SK-N-SH (cell line): ENCODE measurements at regions not wholly inside any gene's neighbourhood (a gene's known extent, or its start where the extent isn't known, plus 50 kb on each side); places are given as distances from the start of the nearest gene placed in this dataset.

Experiments used
- CTCF ChIA-PET: fragments of 300-600, 350-600 bp; formaldehyde crosslinking; extraction: SDS; loops from one replicate; lab custom pipeline; 2021; lab: Yijun Ruan, JAX
- POLR2A ChIA-PET: fragments of 350-600 bp; sonication (Branson Sonifier 250); formaldehyde crosslinking; extraction: SDS; loops from one replicate; lab custom pipeline; 2020; ENCODE audit warnings: antibody characterized with exemption, inconsistent platforms; lab: Yijun Ruan, JAX
- DNase-seq: peaks from one replicate; pipeline ENCODE4 v3.0.0; 2012
- H2AFZ ChIP-seq: fragments of 200-600 bp; sonication (generic); 2 replicates; pipeline ENCODE4 v1.8.1; 2016; ENCODE audit warnings: antibody characterized with exemption, mild to moderate bottlenecking, low read depth
- H3F3A ChIP-seq: fragments of 200-600 bp; sonication (generic); replicated peaks from 2 replicates; pipeline ENCODE3; 2016; ENCODE audit warnings: antibody characterized with exemption, mild to moderate bottlenecking; ENCODE audit not compliant: insufficient read depth
- H3K27ac ChIP-seq, 2 experiments: fragments of 200-500 bp in 1 of 2; fragments of 200-600 bp in 1 of 2; sonication (Bioruptor generic) in 1 of 2; sonication (generic), shearing (Covaris generic) in 1 of 2; 2 replicates each; pipeline versions ENCODE4 v1.5.1 to v1.6.1; 2014 to 2016; ENCODE audit warnings: low read depth in 2 of 2, inconsistent platforms in 1 of 2, low read length in 1 of 2, mild to moderate bottlenecking in 1 of 2, mixed read lengths in 1 of 2
- H3K27me3 ChIP-seq: fragments of 200-600 bp; sonication (generic), shearing (Covaris generic); 2 replicates; pipeline ENCODE4 v1.6.1; 2016; ENCODE audit warnings: mixed run types; ENCODE audit not compliant: insufficient read depth
- H3K36me3 ChIP-seq, 2 experiments: fragments of 200-500 bp in 1 of 2; fragments of 200-600 bp in 1 of 2; sonication (Bioruptor generic) in 1 of 2; sonication (generic) in 1 of 2; replicated peaks in 1 of 2; 2 replicates each; pipeline versions ENCODE3 to v1.5.1; 2014 to 2016; ENCODE audit warnings: low read length in 1 of 2, mild to moderate bottlenecking in 1 of 2; ENCODE audit not compliant: insufficient read depth in 2 of 2, control insufficient read depth in 1 of 2
- H3K4me1 ChIP-seq, 2 experiments: fragments of 200-500 bp in 1 of 2; fragments of 200-600 bp in 1 of 2; sonication (Bioruptor generic) in 1 of 2; sonication (generic), shearing (Covaris generic) in 1 of 2; 2 replicates each; pipeline versions ENCODE4 v1.5.1 to v1.6.1; 2014 to 2016; ENCODE audit warnings: low read depth in 1 of 2, low read length in 1 of 2, mixed run types in 1 of 2; ENCODE audit not compliant: insufficient read depth in 2 of 2, control insufficient read depth in 1 of 2
- H3K4me2 ChIP-seq: fragments of 200-600 bp; sonication (generic), shearing (Covaris generic); 2 replicates; pipeline ENCODE4 v1.6.1; 2017; ENCODE audit warnings: mixed run types
- H3K4me3 ChIP-seq, 2 experiments: fragments of 200-500 bp in 1 of 2; fragments of 200-600 bp in 1 of 2; sonication (Bioruptor generic) in 1 of 2; sonication (generic), shearing (Covaris generic) in 1 of 2; 2 replicates each; pipeline versions ENCODE4 v1.5.1 to v1.8.1; 2014 to 2016; ENCODE audit warnings: low read depth in 2 of 2, inconsistent platforms in 1 of 2, low read length in 1 of 2, mild to moderate bottlenecking in 1 of 2, mixed read lengths in 1 of 2, moderate library complexity in 1 of 2
- H3K79me2 ChIP-seq: fragments of 200-600 bp; sonication (generic); 2 replicates; pipeline ENCODE4 v1.8.1; 2017; ENCODE audit warnings: mild to moderate bottlenecking; ENCODE audit not compliant: insufficient read depth
- H3K9ac ChIP-seq: fragments of 200-600 bp; sonication (generic); 2 replicates; pipeline ENCODE4 v1.6.1; 2017; ENCODE audit warnings: mixed run types
- H3K9me2 ChIP-seq: fragments of 200-600 bp; sonication (generic); 2 replicates; pipeline ENCODE4 v1.6.1; 2017; ENCODE audit warnings: mixed run types
- H3K9me3 ChIP-seq: fragments of 200-600 bp; sonication (generic); 2 replicates; pipeline ENCODE4 v1.6.1; 2017; ENCODE audit warnings: mixed run types, mild to moderate bottlenecking, moderate library complexity
- H4K20me1 ChIP-seq: fragments of 200-600 bp; sonication (generic); 2 replicates; pipeline ENCODE4 v1.6.1; 2017; ENCODE audit warnings: mild to moderate bottlenecking, mixed run types; ENCODE audit not compliant: insufficient read depth
- CTCF ChIP-seq: fragments of 200-600 bp; sonication (generic); IDR thresholded peaks from 2 replicates; pipeline ENCODE4 v1.6.1; 2017; ENCODE audit warnings: antibody characterized with exemption, mild to moderate bottlenecking, moderate library complexity
- ELF1 ChIP-seq: IDR thresholded peaks from 2 replicates; pipeline ENCODE4 v1.4.0; 2012
- EP300 ChIP-seq, 2 experiments: IDR thresholded peaks; 2 replicates each; pipeline versions ENCODE4 v1.4.0 to v1.6.1; 2012; ENCODE audit warnings: borderline replicate concordance in 1 of 2, low read depth in 1 of 2, low read length in 1 of 2
- EZH2phosphoT487 ChIP-seq: fragments of 200-600 bp; sonication (generic); IDR thresholded peaks from 2 replicates; pipeline ENCODE4 v1.6.1; 2017; ENCODE audit warnings: low read depth, mixed run types, mild to moderate bottlenecking, antibody characterized with exemption, moderate library complexity, borderline replicate concordance
- FOXJ3 ChIP-seq: sonication (generic); formaldehyde crosslinking; IDR thresholded peaks from 2 replicates; pipeline ENCODE4 v1.5.1; 2020; ENCODE audit warnings: mild to moderate bottlenecking, missing genetic modification reagents
- GABPA ChIP-seq: IDR thresholded peaks from 2 replicates; pipeline ENCODE4 v1.4.0; 2012; ENCODE audit warnings: low read depth, mild to moderate bottlenecking
- IRF3 ChIP-seq: fragments of 150-350 bp; IDR thresholded peaks from 2 replicates; pipeline ENCODE4 v1.6.1; 2016; ENCODE audit warnings: mild to moderate bottlenecking, low read depth, low read length
- JUND ChIP-seq: IDR thresholded peaks from 2 replicates; pipeline ENCODE4 v1.4.0; 2012
- MAX ChIP-seq: IDR thresholded peaks from 2 replicates; pipeline ENCODE4 v1.4.0; 2012; ENCODE audit warnings: low read depth
- MEF2A ChIP-seq: IDR thresholded peaks from 2 replicates; pipeline ENCODE4 v1.4.0; 2012; ENCODE audit warnings: low read depth, borderline replicate concordance
- MXI1 ChIP-seq: IDR thresholded peaks from 2 replicates; pipeline ENCODE4 v1.6.1; 2012; ENCODE audit warnings: mild to moderate bottlenecking, low read depth, low read length, improper control_type of control experiment
- NFIC ChIP-seq: IDR thresholded peaks from 2 replicates; pipeline ENCODE4 v1.4.0; 2012; ENCODE audit warnings: borderline replicate concordance
- POLR2AphosphoS5 ChIP-seq: IDR thresholded peaks from 2 replicates; pipeline ENCODE4 v1.6.1; 2012; ENCODE audit warnings: low read depth, low read length
- RAD21 ChIP-seq: IDR thresholded peaks from 2 replicates; pipeline ENCODE4 v1.6.1; 2012; ENCODE audit warnings: mild to moderate bottlenecking, low read length
- RFX5 ChIP-seq: IDR thresholded peaks from 2 replicates; pipeline ENCODE4 v1.6.1; 2012; ENCODE audit warnings: mild to moderate bottlenecking, improper control_type of control experiment, low read length
- RXRA ChIP-seq: IDR thresholded peaks from 2 replicates; pipeline ENCODE4 v1.4.0; 2012; ENCODE audit warnings: low read depth, mild to moderate bottlenecking, borderline replicate concordance
- SMC3 ChIP-seq: IDR thresholded peaks from 2 replicates; pipeline ENCODE4 v1.6.1; 2012; ENCODE audit warnings: low read depth, low read length, improper control_type of control experiment
- TAF1 ChIP-seq: IDR thresholded peaks from 2 replicates; pipeline ENCODE4 v1.6.1; 2012; ENCODE audit warnings: low read depth, mild to moderate bottlenecking, low read length, moderate library complexity, borderline replicate concordance
- USF2 ChIP-seq: fragments of 150-350 bp; IDR thresholded peaks from 2 replicates; pipeline ENCODE4 v1.6.1; 2017; ENCODE audit warnings: antibody characterized with exemption, low read length, low read depth, borderline replicate concordance
- YY1 ChIP-seq: IDR thresholded peaks from 2 replicates; pipeline ENCODE4 v1.4.0; 2012; ENCODE audit warnings: low read depth, mild to moderate bottlenecking
- WGBS: methylation state at CpG from one replicate; pipeline ENCODE4 v1.1.6; 2017; ENCODE audit warnings: low lambda C conversion rate; 5-methylcytosine and 5-hydroxymethylcytosine counted together

- no peak for DNase-seq
- TF ChIP-seq USF2 (no peak), FOXJ3 (CRISPR knock-in tag) (no peak), RXRA (no peak)
- ChIA-PET POLR2A (no interaction called here), CTCF (no interaction called here)
- Histone ChIP-seq H3K4me3 (no peak overlapping the region), H3K9me3 (no peaks in the 10 kb centered on the region), H3K27me3 (no peaks in the 10 kb centered on the region), H3K36me3 (no peaks in the 10 kb centered on the region), H4K20me1 (no peaks in the 10 kb centered on the region), H3F3A (no peaks in the 10 kb centered on the region), H3K27ac (no peak overlapping the region), H3K9me2 (no peaks in the 10 kb centered on the region), H2AFZ (no peak overlapping the region), H3K4me1 (no peaks in the 10 kb centered on the region; a peak in 1 of 4 replicates), H3K79me2 (no peaks in the 10 kb centered on the region), H3K4me2 (no peak overlapping the region), H3K9ac (no peak overlapping the region)
- WGBS = 18% methylated on average over 4 of the region's 4 CpGs
These were observed 336.8 kb downstream of the SEC16B start for GRCh38 chr1:177632923-177633615.

- no peaks in the 10 kb centered on the region for H4K20me1 ChIP-seq
- H3K27ac ChIP-seq = no peak overlapping the region
- H3K36me3 ChIP-seq = no peaks in the 10 kb centered on the region
- no peak overlapping the region for H3K4me2 ChIP-seq
- WGBS = 34% methylated on average over 2 of the region's 2 CpGs
- no peak overlapping the region for H3K9ac ChIP-seq
- DNase-seq = no peak
- H3F3A ChIP-seq = no peaks in the 10 kb centered on the region
- no peaks in the 10 kb centered on the region for H3K79me2 ChIP-seq
- no peaks in the 10 kb centered on the region for H3K9me3 ChIP-seq
- no peaks in the 10 kb centered on the region; a peak in 1 of 4 replicates for H3K4me1 ChIP-seq
- TF ChIP-seq MAX (no peak), SMC3 (no peak), USF2 (no peak), ELF1 (no peak), IRF3 (no peak), POLR2AphosphoS5 (no peak), NFIC (no peak), GABPA (no peak), YY1 (no peak), MXI1 (no peak), TAF1 (no peak), EP300 (IDR thresholded peaks at IDR 0.05; ENCODE audit: borderline replicate concordance in 1 of 2, low read depth in 1 of 2, low read length in 1 of 2) (no peak), JUND (no peak), RXRA (no peak), MEF2A (no peak), FOXJ3 (CRISPR knock-in tag) (no peak), RFX5 (no peak), CTCF (no peak), EZH2phosphoT487 (no peak), RAD21 (no peak)
- H3K4me3 ChIP-seq = no peak overlapping the region
- POLR2A ChIA-PET = no interaction called here
- CTCF ChIA-PET = interaction anchor here (0.9 kb wide), 1 partner anchor 49 kb away, joined by 3 read pairs; no protein-coding TSS in a partner anchor
- no peaks in the 10 kb centered on the region for H3K9me2 ChIP-seq
- no peak overlapping the region for H2AFZ ChIP-seq
- no peaks in the 10 kb centered on the region for H3K27me3 ChIP-seq
These were observed 338.1 kb downstream of the SEC16B start for GRCh38 chr1:177631770-177632169.
